ENCODE measurements at regions not wholly inside any gene's neighbourhood (a gene's known extent, or its start where the extent isn't known, plus 50 kb on each side); places are given as distances from the start of the nearest gene placed in this dataset.
"Not testable (repeated sequence)": the region's sequence is repeated elsewhere in the genome, so short reads cannot be mapped to it uniquely, and the experiment has no call there.

DNA sequence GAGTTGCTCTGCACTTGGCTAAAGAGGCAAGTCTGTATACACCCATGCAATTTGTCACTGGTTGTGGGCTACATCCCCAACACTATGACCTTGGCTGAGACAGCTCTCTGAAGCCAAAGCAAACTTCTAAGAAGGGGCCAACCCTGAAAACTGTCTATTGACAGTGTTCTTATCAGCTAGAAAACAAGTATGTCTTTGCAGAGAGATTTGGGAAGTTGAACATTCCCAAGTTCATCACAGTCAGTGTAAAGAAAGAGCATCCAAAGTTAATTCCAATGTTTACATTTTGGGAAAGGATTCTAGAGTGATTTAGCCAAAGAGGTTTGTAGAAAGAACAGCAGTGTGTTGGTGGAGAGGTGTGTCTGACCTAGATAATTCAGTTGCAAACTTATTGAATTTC, 711.1 kb upstream of the CHD1 start:
- Mint-ChIP-seq H3K27ac (no peak overlapping the region), H3K4me3 (no peak overlapping the region), H3K27me3 (no peaks in the 10 kb centered on the region), H3K36me3 (no peaks in the 10 kb centered on the region), H3K4me1 (no peaks in the 10 kb centered on the region), H3K9me3 (peaks cover 0 to 2% (median 0%) of the 10 kb centered on the region in 7 donors)
- ATAC-seq (ENCODE audit: low read depth in 2 of 2) (no peak), DNase-seq (no peak)

GRCh38 chr5:99636663-99637062, 707.9 kb upstream of the CHD1 start:
- no peak for ATAC-seq (ENCODE audit: low read depth in 2 of 2)
- no peak overlapping the region for H3K4me3 Mint-ChIP-seq

GRCh38 chr5:99621772-99622681, 693.2 kb upstream of the CHD1 start:
- H3K27me3 Mint-ChIP-seq, result no peaks in the 10 kb centered on the region
- no peaks in the 10 kb centered on the region for H3K36me3 Mint-ChIP-seq
- H3K4me1 Mint-ChIP-seq, result no peaks in the 10 kb centered on the region
- no peak overlapping the region for H3K4me3 Mint-ChIP-seq
- peaks cover 0 to 11% (median 5%) of the 10 kb centered on the region in 7 donors for H3K9me3 Mint-ChIP-seq
- no peak for ATAC-seq (ENCODE audit: low read depth in 2 of 2)
- no peak for DNase-seq
- no peak overlapping the region for H3K27ac Mint-ChIP-seq

More at GRCh38 chr5:99636663-99637062, 707.9 kb upstream of the CHD1 start:
- no peaks in the 10 kb centered on the region for H3K36me3 Mint-ChIP-seq
- H3K27ac Mint-ChIP-seq, result peak overlapping the region in 1 of 6 donors; percentile 68
- no peak for DNase-seq
- no peaks in the 10 kb centered on the region for H3K27me3 Mint-ChIP-seq
- H3K9me3 Mint-ChIP-seq, result peaks cover 0 to 1% (median 0%) of the 10 kb centered on the region in 7 donors
- no peaks in the 10 kb centered on the region for H3K4me1 Mint-ChIP-seq

DNA sequence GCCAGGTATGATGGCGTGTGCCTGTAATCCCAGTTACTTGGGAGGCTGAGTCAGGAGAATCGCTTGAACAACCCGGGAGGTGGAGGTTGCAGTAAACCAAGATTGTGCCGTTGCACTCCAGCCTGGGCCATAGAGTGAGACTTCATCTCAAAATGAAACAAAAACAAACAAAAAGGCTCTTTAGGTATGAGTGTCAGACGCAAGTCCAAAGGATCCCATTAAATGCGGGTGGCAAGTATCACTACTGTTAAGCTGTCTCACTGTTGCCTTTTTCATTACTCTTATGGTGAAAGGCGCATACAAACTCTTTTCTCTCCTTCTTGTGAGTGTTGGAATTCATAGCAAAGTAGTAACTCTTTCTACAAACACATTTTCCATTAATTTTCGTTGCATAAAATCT, 688.5 kb upstream of the CHD1 start:
- Mint-ChIP-seq H3K27ac (no peak overlapping the region), H3K4me3 (no peak overlapping the region), H3K9me3 (peaks cover 0 to 5% (median 0%) of the 10 kb centered on the region in 7 donors), H3K4me1 (no peaks in the 10 kb centered on the region), H3K27me3 (no peaks in the 10 kb centered on the region), H3K36me3 (no peaks in the 10 kb centered on the region)
- ATAC-seq (ENCODE audit: low read depth in 2 of 2) (no peak), DNase-seq (no peak)

DNA sequence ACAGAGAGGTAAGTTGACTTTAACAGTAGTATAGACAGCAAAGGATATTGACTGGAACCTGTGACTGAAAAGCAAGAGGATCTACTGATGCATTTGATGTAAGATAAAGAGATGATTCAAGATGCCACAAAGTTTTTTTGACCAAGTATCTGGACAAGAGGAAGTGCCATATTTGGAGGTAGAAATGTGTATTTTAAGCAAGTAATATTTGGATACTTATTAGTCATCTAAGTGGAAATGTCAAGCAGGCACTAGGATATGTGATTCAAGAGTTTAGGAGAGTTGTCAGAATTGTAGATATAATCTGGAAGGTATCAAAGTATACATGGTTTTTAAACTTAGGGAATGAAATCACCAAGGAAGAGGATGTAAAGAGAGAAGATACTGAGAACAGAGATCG, 686.1 kb upstream of the CHD1 start:
- Mint-ChIP-seq H3K9me3 (peaks cover 0 to 5% (median 0%) of the 10 kb centered on the region in 7 donors), H3K27ac (no peak overlapping the region), H3K4me1 (no peaks in the 10 kb centered on the region), H3K4me3 (no peak overlapping the region), H3K27me3 (no peaks in the 10 kb centered on the region), H3K36me3 (no peaks in the 10 kb centered on the region)
- ATAC-seq (ENCODE audit: low read depth in 2 of 2) (no peak), DNase-seq (no peak)

DNA sequence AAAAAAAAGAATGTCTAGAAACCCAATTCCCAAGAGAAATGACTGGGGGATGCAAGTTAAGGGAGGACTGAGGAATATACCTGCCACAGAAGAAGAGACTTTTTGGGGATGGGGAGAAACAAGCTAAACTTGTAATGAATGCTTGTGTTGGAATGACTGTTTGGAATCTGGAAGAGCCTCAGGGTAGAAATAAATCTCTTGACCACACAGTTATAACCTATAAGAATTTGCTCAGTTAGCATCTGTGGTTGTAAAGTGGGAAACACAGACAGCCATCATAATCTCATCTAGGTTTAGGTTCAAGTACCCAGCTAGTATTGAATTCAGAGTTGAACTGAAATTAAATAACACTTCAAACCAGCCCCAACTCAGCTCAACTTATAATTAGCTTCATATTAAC, 678.3 kb upstream of the CHD1 start:
- DNase-seq (no peak), ATAC-seq (ENCODE audit: low read depth in 2 of 2) (no peak)
- no peak overlapping the region for H3K27ac Mint-ChIP-seq
- H3K4me1 Mint-ChIP-seq, result no peaks in the 10 kb centered on the region
- no peak overlapping the region for H3K4me3 Mint-ChIP-seq
- no peaks in the 10 kb centered on the region for H3K36me3 Mint-ChIP-seq
- no peaks in the 10 kb centered on the region for H3K27me3 Mint-ChIP-seq
- no peaks in the 10 kb centered on the region for H3K9me3 Mint-ChIP-seq

- H3K27me3 Mint-ChIP-seq, result no peaks in the 10 kb centered on the region
These were observed 677.1 kb upstream of the CHD1 start for GRCh38 chr5:99605904-99606303.

GRCh38 chr5:99600952-99601351, 672.1 kb upstream of the CHD1 start:
- ATAC-seq (ENCODE audit: low read depth in 2 of 2), result no peak
- Mint-ChIP-seq H3K27me3 (no peaks in the 10 kb centered on the region), H3K9me3 (peaks cover 0 to 2% (median 0%) of the 10 kb centered on the region in 7 donors), H3K36me3 (no peaks in the 10 kb centered on the region), H3K27ac (no peak overlapping the region), H3K4me3 (no peak overlapping the region), H3K4me1 (no peaks in the 10 kb centered on the region)
- no peak for DNase-seq

More at GRCh38 chr5:99605904-99606303, 677.1 kb upstream of the CHD1 start:
- ATAC-seq (ENCODE audit: low read depth in 2 of 2), result no peak
- H3K4me1 Mint-ChIP-seq, result no peaks in the 10 kb centered on the region
- DNase-seq, result no peak
- H3K27ac Mint-ChIP-seq, result no peak overlapping the region
- H3K9me3 Mint-ChIP-seq, result no peaks in the 10 kb centered on the region
- no peak overlapping the region for H3K4me3 Mint-ChIP-seq
- H3K36me3 Mint-ChIP-seq, result no peaks in the 10 kb centered on the region

GRCh38 chr5:99590806-99591205, 662.0 kb upstream of the CHD1 start:
- no peak for ATAC-seq (ENCODE audit: low read depth in 2 of 2)
- DNase-seq, result no peak
- Mint-ChIP-seq H3K4me1 (no peaks in the 10 kb centered on the region), H3K4me3 (no peak overlapping the region), H3K36me3 (no peaks in the 10 kb centered on the region), H3K27me3 (no peaks in the 10 kb centered on the region), H3K27ac (no peak overlapping the region), H3K9me3 (peaks cover 0 to 4% (median 0%) of the 10 kb centered on the region in 7 donors)

GRCh38 chr5:99589424-99589823, 660.6 kb upstream of the CHD1 start:
- H3K4me3 Mint-ChIP-seq, result no peak overlapping the region
- ATAC-seq (ENCODE audit: low read depth in 2 of 2) (no peak), DNase-seq (no peak)
- H3K27me3 Mint-ChIP-seq, result no peaks in the 10 kb centered on the region
- H3K27ac Mint-ChIP-seq, result no peak overlapping the region
- peaks cover 0 to 4% (median 0%) of the 10 kb centered on the region in 7 donors for H3K9me3 Mint-ChIP-seq
- no peaks in the 10 kb centered on the region for H3K36me3 Mint-ChIP-seq
- H3K4me1 Mint-ChIP-seq, result no peaks in the 10 kb centered on the region

- Mint-ChIP-seq H3K9me3 (peaks cover 0 to 4% (median 0%) of the 10 kb centered on the region in 7 donors), H3K4me1 (no peaks in the 10 kb centered on the region), H3K27me3 (no peaks in the 10 kb centered on the region), H3K27ac (no peak overlapping the region), H3K4me3 (no peak overlapping the region), H3K36me3 (no peaks in the 10 kb centered on the region)
- DNase-seq (no peak), ATAC-seq (ENCODE audit: low read depth in 2 of 2) (no peak)
These were observed 659.2 kb upstream of the CHD1 start for GRCh38 chr5:99587983-99588382.

- Mint-ChIP-seq H3K36me3 (no peaks in the 10 kb centered on the region), H3K9me3 (peaks cover 0 to 4% (median 0%) of the 10 kb centered on the region in 7 donors), H3K27ac (no peak overlapping the region), H3K4me3 (no peak overlapping the region), H3K4me1 (no peaks in the 10 kb centered on the region), H3K27me3 (no peaks in the 10 kb centered on the region)
- DNase-seq (no peak), ATAC-seq (ENCODE audit: low read depth in 2 of 2) (no peak)
These were observed 658.1 kb upstream of the CHD1 start for GRCh38 chr5:99586878-99587277.

DNA sequence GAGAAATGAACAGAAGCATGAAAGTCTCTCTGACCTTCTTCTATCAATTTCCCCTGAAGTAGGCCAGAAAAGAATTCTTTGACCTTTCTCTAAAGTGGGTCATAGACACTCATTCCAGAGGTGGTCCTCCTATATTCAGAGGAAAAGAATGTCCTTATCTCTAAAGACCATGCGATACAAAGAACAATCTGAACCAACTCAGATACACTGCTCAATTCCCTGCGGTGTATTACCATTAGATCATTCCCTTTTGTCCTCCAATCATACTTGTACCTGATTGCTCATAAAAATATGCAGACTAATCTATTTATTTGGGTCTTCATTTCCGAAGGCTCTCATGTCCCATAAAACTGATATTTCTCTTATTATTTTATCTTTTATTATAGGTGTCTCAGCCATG, 652.4 kb upstream of the CHD1 start:
- not testable (repeated sequence) for ATAC-seq (ENCODE audit: low read depth in 2 of 2); H3K4me3 Mint-ChIP-seq; H3K9me3 Mint-ChIP-seq; H3K27me3 Mint-ChIP-seq; H3K27ac Mint-ChIP-seq; H3K4me1 Mint-ChIP-seq; DNase-seq; H3K36me3 Mint-ChIP-seq

DNA sequence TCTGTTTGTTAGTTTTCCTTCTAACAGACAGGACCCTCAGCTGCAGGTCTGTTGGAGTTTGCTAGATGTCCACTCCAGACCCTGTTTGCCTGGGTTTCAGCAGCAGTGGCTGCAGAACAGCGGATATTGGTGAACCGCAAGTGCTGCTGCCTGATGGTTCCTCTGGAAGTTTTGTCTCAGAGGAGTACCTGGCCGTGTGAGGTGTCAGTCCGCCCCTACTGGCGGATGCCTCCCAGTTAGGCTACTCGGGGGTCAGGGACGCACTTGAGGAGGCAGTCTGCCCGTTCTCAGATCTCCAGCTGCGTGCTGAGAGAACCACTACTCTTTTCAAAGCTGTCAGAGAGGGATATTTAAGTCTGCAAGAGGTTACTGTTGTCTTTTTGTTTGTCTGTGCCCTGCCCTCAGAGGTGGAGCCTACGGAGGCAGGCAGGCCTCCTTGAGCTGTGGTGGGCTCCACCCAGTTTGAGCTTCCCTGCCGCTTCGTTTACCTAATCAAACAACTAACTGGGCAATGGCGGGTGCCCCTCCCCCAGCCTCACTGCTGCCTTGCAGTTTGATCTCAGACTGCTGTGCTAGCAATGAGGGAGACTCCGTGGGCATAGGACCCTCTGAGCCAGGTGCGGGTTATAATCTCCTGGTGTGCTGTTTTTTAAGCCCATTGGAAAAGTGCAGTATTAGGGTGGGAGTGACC, 634.3 kb upstream of the CHD1 start:
- not testable (repeated sequence) for ATAC-seq (ENCODE audit: low read depth in 2 of 2); H3K36me3 Mint-ChIP-seq; DNase-seq; H3K4me3 Mint-ChIP-seq; H3K27me3 Mint-ChIP-seq; H3K4me1 Mint-ChIP-seq; H3K27ac Mint-ChIP-seq
- peaks cover 0 to 14% (median 8%) of the 10 kb centered on the region in 7 donors for H3K9me3 Mint-ChIP-seq

Measured in naive B cell (primary cell).